Naive thymus-derived CD4-positive, alpha-beta T cell (primary cell): ENCODE measurements at regions not wholly inside any gene's neighbourhood (a gene's known extent, or its start where the extent isn't known, plus 50 kb on each side); places are given as distances from the start of the nearest gene placed in this dataset.

Experiments
- ATAC-seq: fragments of 150-1000 bp; cut with Tn5 transposase; 2 replicates; pipeline ENCODE4 v1.10.0; 2021; ENCODE audit warnings: mild to moderate bottlenecking, moderate library complexity
- CTCF ChIA-PET: fragments of 350-600 bp; sonication (Branson Sonifier 250); formaldehyde crosslinking; loops from one replicate; lab custom pipeline; 2021; ENCODE audit warnings: antibody characterized with exemption; lab: Charles Lee
- POLR2A ChIA-PET: fragments of 350-600 bp; sonication (Branson Sonifier 250); formaldehyde crosslinking; loops from one replicate; lab custom pipeline; 2021; ENCODE audit warnings: antibody characterized with exemption, inconsistent platforms; lab: Charles Lee
- DNase-seq, 9 donors: peaks; one replicate each; pipeline versions ENCODE4 v3.0.0 to v3.0.0-alpha.2; 2020 to 2022; ENCODE audit warnings: mixed read lengths in 1 of 9
- H3K27ac ChIP-seq: one replicate; pipeline ENCODE4 v1.7.0; 2013; ENCODE audit warnings: mild to moderate bottlenecking, low read depth, low read length, moderate library complexity
- H3K27me3 ChIP-seq, 2 donors: one replicate each; pipeline ENCODE4 v1.7.0; 2013; ENCODE audit warnings: low read length in 2 of 2, mild to moderate bottlenecking in 2 of 2, moderate library complexity in 2 of 2; ENCODE audit not compliant: control insufficient read depth in 2 of 2, insufficient read depth in 2 of 2
- H3K36me3 ChIP-seq, 3 experiments: 1 replicate in 2 of 3; 2 replicates in 1 of 3; pipeline ENCODE4 v1.7.0; 2013; ENCODE audit warnings: low read length in 3 of 3, mild to moderate bottlenecking in 3 of 3, moderate library complexity in 1 of 3; ENCODE audit not compliant: insufficient read depth in 3 of 3, control insufficient read depth in 2 of 3
- H3K4me1 ChIP-seq, 2 donors: one replicate each; pipeline ENCODE4 v1.7.0; 2013; ENCODE audit warnings: low read length in 2 of 2, mild to moderate bottlenecking in 2 of 2, moderate library complexity in 1 of 2; ENCODE audit not compliant: control insufficient read depth in 2 of 2, insufficient read depth in 2 of 2
- H3K4me3 ChIP-seq: 2 replicates; pipeline ENCODE4 v1.7.0; 2013; ENCODE audit warnings: mild to moderate bottlenecking, low read length
- H3K9me3 ChIP-seq, 3 experiments: 1 replicate in 2 of 3; 2 replicates in 1 of 3; pipeline ENCODE4 v1.7.0; 2013; ENCODE audit warnings: low read length in 3 of 3; ENCODE audit not compliant: control insufficient read depth in 2 of 3
- H3K27ac Mint-ChIP-seq, 9 donors: one replicate each; pipeline ENCODE4 v1.8.0; 2020 to 2022; ENCODE audit warnings: mixed read lengths in 9 of 9, mild to moderate bottlenecking in 8 of 9, moderate library complexity in 5 of 9, inconsistent platforms in 2 of 9
- H3K27me3 Mint-ChIP-seq, 5 donors: one replicate each; pipeline ENCODE4 v1.8.0; 2021 to 2022; ENCODE audit warnings: mixed read lengths in 5 of 5, mild to moderate bottlenecking in 1 of 5
- H3K36me3 Mint-ChIP-seq, 5 donors: one replicate each; pipeline ENCODE4 v1.8.0; 2020 to 2022; ENCODE audit warnings: mixed read lengths in 5 of 5, mild to moderate bottlenecking in 3 of 5, inconsistent platforms in 1 of 5
- H3K4me1 Mint-ChIP-seq, 7 donors: one replicate each; pipeline ENCODE4 v1.8.0; 2020 to 2022; ENCODE audit warnings: mixed read lengths in 7 of 7, mild to moderate bottlenecking in 3 of 7, inconsistent platforms in 1 of 7
- H3K4me3 Mint-ChIP-seq, 10 donors: one replicate each; pipeline ENCODE4 v1.8.0; 2020 to 2022; ENCODE audit warnings: mild to moderate bottlenecking in 10 of 10, mixed read lengths in 10 of 10, moderate library complexity in 6 of 10, inconsistent platforms in 2 of 10
- H3K9me3 Mint-ChIP-seq, 11 donors: one replicate each; pipeline ENCODE4 v1.8.0; 2020 to 2022; ENCODE audit warnings: mixed read lengths in 11 of 11, mild to moderate bottlenecking in 4 of 11, inconsistent platforms in 1 of 11, moderate library complexity in 1 of 11
- intact Hi-C, 2 donors: fragments of 100-400 bp; cut with micrococcal nuclease; formaldehyde crosslinking; loops; one replicate each; pipeline ENCODE4 v1.15.1; 2023

DNA sequence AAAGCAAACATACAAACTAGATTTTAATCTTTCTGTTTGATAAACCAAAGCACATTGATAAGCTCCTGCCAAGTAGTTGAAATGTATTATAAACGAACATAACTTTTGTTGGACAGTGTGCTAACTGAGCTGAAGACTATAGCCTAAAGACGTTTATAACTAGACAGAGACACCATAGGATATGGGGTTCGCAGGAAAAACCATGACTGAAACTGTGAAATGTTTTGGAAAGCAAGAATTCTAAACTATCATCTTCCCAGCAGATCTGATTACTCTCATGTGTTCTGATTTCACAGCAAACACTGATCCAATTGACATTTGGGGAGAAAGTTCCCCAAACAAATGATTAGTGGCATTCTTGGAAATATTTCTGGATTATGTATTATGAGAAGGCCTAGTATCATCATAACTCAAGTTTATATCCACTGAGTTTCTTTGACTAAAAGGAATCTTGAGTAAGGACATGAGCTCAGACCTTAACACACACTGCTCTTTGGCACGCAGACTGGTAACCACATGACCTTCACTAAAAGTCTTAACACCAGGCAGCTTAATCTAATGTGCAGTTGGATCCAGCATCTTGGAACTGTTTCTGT, 375.2 kb downstream of the ZNF608 start:
- no peak overlapping the region for H3K27ac ChIP-seq
- H3K4me3 ChIP-seq: no peak overlapping the region
- Mint-ChIP-seq H3K9me3 (peaks cover 0 to 14% (median 3%) of the 10 kb centered on the region in 11 donors), H3K27ac (no peak overlapping the region), H3K4me3 (no peak overlapping the region), H3K4me1 (no peaks in the 10 kb centered on the region), H3K36me3 (no peaks in the 10 kb centered on the region), H3K27me3 (no peaks in the 10 kb centered on the region)
- H3K27me3 ChIP-seq: no peaks in the 10 kb centered on the region
- no peaks in the 10 kb centered on the region for H3K36me3 ChIP-seq
- ChIA-PET POLR2A (no interaction called here), CTCF (no interaction called here)
- no peaks in the 10 kb centered on the region for H3K4me1 ChIP-seq
- DNase-seq: no peak
- H3K9me3 ChIP-seq: no peaks in the 10 kb centered on the region
- intact Hi-C loops: no loop called here
- ATAC-seq: no peak

DNA sequence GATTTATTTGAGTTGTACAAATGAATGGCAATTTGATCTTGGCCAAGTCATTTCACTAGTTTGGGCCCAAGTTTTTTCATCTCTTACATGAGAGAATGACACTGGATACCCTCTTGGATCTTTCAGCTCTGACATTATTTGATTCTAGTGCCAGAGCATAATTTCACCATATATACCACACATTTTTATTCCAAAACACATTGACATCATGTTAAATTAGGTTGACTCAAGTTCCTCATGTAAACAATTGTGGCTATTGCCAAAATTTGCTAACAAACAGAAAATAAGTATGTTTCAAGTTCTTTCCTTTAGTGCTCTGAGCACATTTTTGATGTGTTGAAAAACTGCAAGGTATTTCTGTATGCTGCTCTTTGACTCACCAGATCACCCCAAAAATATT, 375.8 kb downstream of the ZNF608 start:
- Mint-ChIP-seq H3K27me3 (no peaks in the 10 kb centered on the region), H3K4me1 (no peaks in the 10 kb centered on the region), H3K36me3 (no peaks in the 10 kb centered on the region), H3K27ac (no peak overlapping the region), H3K4me3 (no peak overlapping the region), H3K9me3 (peaks cover 0 to 12% (median 2%) of the 10 kb centered on the region in 11 donors)
- H3K9me3 ChIP-seq: no peaks in the 10 kb centered on the region
- H3K36me3 ChIP-seq: no peaks in the 10 kb centered on the region
- no peak overlapping the region for H3K27ac ChIP-seq
- no peaks in the 10 kb centered on the region for H3K4me1 ChIP-seq
- no peak overlapping the region for H3K4me3 ChIP-seq
- intact Hi-C loops: no loop called here
- no peak for ATAC-seq
- DNase-seq: no peak
- ChIA-PET CTCF (no interaction called here), POLR2A (no interaction called here)
- H3K27me3 ChIP-seq: no peaks in the 10 kb centered on the region

GRCh38 chr5:124365361-124365801, 381.1 kb downstream of the ZNF608 start:
- no peaks in the 10 kb centered on the region for H3K27me3 Mint-ChIP-seq
- intact Hi-C loops: no loop called here

GRCh38 chr5:124355928-124356327, 390.5 kb downstream of the ZNF608 start:
- no peaks in the 10 kb centered on the region for H3K27me3 Mint-ChIP-seq
- ChIA-PET CTCF (no interaction called here), POLR2A (no interaction called here)
- no peak for DNase-seq
- intact Hi-C loops: no loop called here
- Histone ChIP-seq H3K36me3 (no peaks in the 10 kb centered on the region), H3K4me3 (no peak overlapping the region), H3K9me3 (no peaks in the 10 kb centered on the region), H3K4me1 (no peaks in the 10 kb centered on the region), H3K27ac (no peak overlapping the region), H3K27me3 (no peaks in the 10 kb centered on the region)
- no peak for ATAC-seq
- H3K4me1 Mint-ChIP-seq: no peaks in the 10 kb centered on the region
- no peak overlapping the region for H3K27ac Mint-ChIP-seq
- H3K4me3 Mint-ChIP-seq: no peak overlapping the region
- peaks cover 1 to 15% (median 4%) of the 10 kb centered on the region in 11 donors for H3K9me3 Mint-ChIP-seq
- no peaks in the 10 kb centered on the region for H3K36me3 Mint-ChIP-seq

More at GRCh38 chr5:124365361-124365801, 381.1 kb downstream of the ZNF608 start:
- H3K27ac Mint-ChIP-seq: no peak overlapping the region
- POLR2A ChIA-PET: no interaction called here
- H3K36me3 Mint-ChIP-seq: no peaks in the 10 kb centered on the region
- H3K4me3 ChIP-seq: no peak overlapping the region
- H3K4me1 Mint-ChIP-seq: no peaks in the 10 kb centered on the region
- no peaks in the 10 kb centered on the region for H3K4me1 ChIP-seq
- ATAC-seq (no peak), DNase-seq (no peak)
- no peaks in the 10 kb centered on the region for H3K9me3 ChIP-seq
- H3K27ac ChIP-seq: no peak overlapping the region
- no peak overlapping the region for H3K4me3 Mint-ChIP-seq
- peaks cover 0 to 15% (median 7%) of the 10 kb centered on the region in 11 donors for H3K9me3 Mint-ChIP-seq
- H3K27me3 ChIP-seq: no peaks in the 10 kb centered on the region
- CTCF ChIA-PET: no interaction called here
- no peaks in the 10 kb centered on the region for H3K36me3 ChIP-seq

DNA sequence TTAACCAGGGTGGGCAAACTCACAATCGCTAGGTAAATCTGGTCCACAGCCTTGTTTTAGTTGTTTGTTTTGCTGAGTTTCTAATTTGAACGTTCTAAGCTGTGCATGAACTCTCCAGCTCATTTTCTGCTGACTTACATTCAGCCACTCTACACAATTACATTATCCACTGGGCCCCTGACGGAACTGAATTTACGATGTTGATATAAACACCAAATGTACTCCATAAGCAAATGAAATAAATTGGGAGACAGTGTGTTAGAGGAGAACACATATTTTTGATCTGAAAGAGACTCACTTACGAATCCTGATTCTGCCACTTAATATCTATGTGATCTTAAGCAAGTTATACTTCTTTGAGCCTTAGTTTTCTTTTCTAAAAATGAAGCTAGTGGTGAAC, 393.4 kb downstream of the ZNF608 start:
- H3K9me3 ChIP-seq: no peaks in the 10 kb centered on the region
- Mint-ChIP-seq H3K36me3 (no peaks in the 10 kb centered on the region), H3K9me3 (peaks cover 0 to 15% (median 2%) of the 10 kb centered on the region in 11 donors), H3K27ac (no peak overlapping the region), H3K27me3 (no peaks in the 10 kb centered on the region), H3K4me1 (no peaks in the 10 kb centered on the region), H3K4me3 (no peak overlapping the region)
- H3K4me1 ChIP-seq: no peaks in the 10 kb centered on the region
- ChIA-PET CTCF (no interaction called here), POLR2A (no interaction called here)
- no peak overlapping the region for H3K27ac ChIP-seq
- no peak overlapping the region for H3K4me3 ChIP-seq
- ATAC-seq (no peak), DNase-seq (no peak)
- no peaks in the 10 kb centered on the region for H3K27me3 ChIP-seq
- no peaks in the 10 kb centered on the region for H3K36me3 ChIP-seq
- intact Hi-C loops: no loop called here

DNA sequence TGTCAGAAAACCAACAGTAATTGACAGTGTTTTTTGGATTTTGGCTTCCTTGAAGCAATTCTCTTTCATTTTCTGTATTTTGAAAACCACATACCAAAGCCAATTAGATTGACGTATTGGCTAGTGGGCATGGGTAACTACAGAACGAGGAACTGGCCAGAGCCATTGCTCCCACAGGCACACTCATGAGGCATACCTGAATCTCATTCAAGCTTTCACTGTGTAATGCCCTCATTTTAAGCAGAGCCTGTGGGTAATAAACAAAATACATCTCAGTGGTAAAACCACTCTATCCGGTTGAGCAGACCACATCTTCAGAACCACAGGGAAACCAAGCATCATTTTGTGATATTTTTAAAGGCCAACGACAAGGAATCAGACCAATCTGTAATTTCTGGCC, 394.1 kb downstream of the ZNF608 start:
- no peaks in the 10 kb centered on the region for H3K4me1 ChIP-seq
- H3K9me3 Mint-ChIP-seq: peaks cover 0 to 12% (median under 1%) of the 10 kb centered on the region in 11 donors
- no peak for DNase-seq
- POLR2A ChIA-PET: no interaction called here
- H3K27ac ChIP-seq: no peak overlapping the region
- H3K27ac Mint-ChIP-seq: no peak overlapping the region
- no peaks in the 10 kb centered on the region for H3K36me3 ChIP-seq
- ATAC-seq: no peak
- CTCF ChIA-PET: no interaction called here
- intact Hi-C loops: no loop called here
- no peaks in the 10 kb centered on the region for H3K27me3 ChIP-seq
- no peak overlapping the region for H3K4me3 ChIP-seq
- H3K27me3 Mint-ChIP-seq: no peaks in the 10 kb centered on the region
- no peaks in the 10 kb centered on the region for H3K9me3 ChIP-seq
- H3K4me1 Mint-ChIP-seq: no peaks in the 10 kb centered on the region
- H3K36me3 Mint-ChIP-seq: no peaks in the 10 kb centered on the region
- H3K4me3 Mint-ChIP-seq: no peak overlapping the region

GRCh38 chr5:124349931-124350330, 396.5 kb downstream of the ZNF608 start:
- H3K27ac Mint-ChIP-seq: no peak overlapping the region
- H3K9me3 Mint-ChIP-seq: peaks cover 0 to 11% (median 0%) of the 10 kb centered on the region in 11 donors
- no peaks in the 10 kb centered on the region for H3K27me3 Mint-ChIP-seq
- H3K4me1 Mint-ChIP-seq: no peaks in the 10 kb centered on the region
- Histone ChIP-seq H3K4me1 (no peaks in the 10 kb centered on the region), H3K27me3 (no peaks in the 10 kb centered on the region), H3K4me3 (no peak overlapping the region), H3K36me3 (no peaks in the 10 kb centered on the region), H3K27ac (no peak overlapping the region), H3K9me3 (no peaks in the 10 kb centered on the region)
- no peak overlapping the region for H3K4me3 Mint-ChIP-seq
- ChIA-PET POLR2A (no interaction called here), CTCF (no interaction called here)
- ATAC-seq (no peak), DNase-seq (no peak)
- no peaks in the 10 kb centered on the region for H3K36me3 Mint-ChIP-seq
- intact Hi-C loops: no loop called here
